ENCODE measurements at regions not wholly inside any gene's neighbourhood (a gene's known extent, or its start where the extent isn't known, plus 50 kb on each side); places are given as distances from the start of the nearest gene placed in this dataset.

- TF ChIP-seq Cebpa-rat (IDR thresholded peaks at IDR 0.05) = no peak
- no peaks in the 10 kb centered on the region for H3K9me3 ChIP-seq
- H3K9ac ChIP-seq = no peak overlapping the region
- no peak overlapping the region for H3K27ac ChIP-seq
- no peak overlapping the region for H3K4me2 ChIP-seq
- H3K27me3 ChIP-seq = no peaks in the 10 kb centered on the region
- no peaks in the 10 kb centered on the region for H3K4me1 ChIP-seq
- no peaks in the 10 kb centered on the region for H4K20me1 ChIP-seq
- H3K36me3 ChIP-seq = no peaks in the 10 kb centered on the region
- H3K4me3 ChIP-seq = no peak overlapping the region
Observed at GRCh38 chr1:90561911-90562310, 155.2 kb downstream of the BARHL2 start.

- no peaks in the 10 kb centered on the region for H3K4me1 ChIP-seq
- no peaks in the 10 kb centered on the region for H3K36me3 ChIP-seq
- H3K9me3 ChIP-seq = no peaks in the 10 kb centered on the region
- H3K4me3 ChIP-seq = no peak overlapping the region
- no peak for TF ChIP-seq Cebpa-rat (IDR thresholded peaks at IDR 0.05)
- no peak overlapping the region for H3K9ac ChIP-seq
- H3K4me2 ChIP-seq = no peak overlapping the region
- H3K27me3 ChIP-seq = no peaks in the 10 kb centered on the region
- no peak overlapping the region for H3K27ac ChIP-seq
- H4K20me1 ChIP-seq = no peaks in the 10 kb centered on the region
Observed at GRCh38 chr1:90561103-90561783, 155.9 kb downstream of the BARHL2 start.

DNA sequence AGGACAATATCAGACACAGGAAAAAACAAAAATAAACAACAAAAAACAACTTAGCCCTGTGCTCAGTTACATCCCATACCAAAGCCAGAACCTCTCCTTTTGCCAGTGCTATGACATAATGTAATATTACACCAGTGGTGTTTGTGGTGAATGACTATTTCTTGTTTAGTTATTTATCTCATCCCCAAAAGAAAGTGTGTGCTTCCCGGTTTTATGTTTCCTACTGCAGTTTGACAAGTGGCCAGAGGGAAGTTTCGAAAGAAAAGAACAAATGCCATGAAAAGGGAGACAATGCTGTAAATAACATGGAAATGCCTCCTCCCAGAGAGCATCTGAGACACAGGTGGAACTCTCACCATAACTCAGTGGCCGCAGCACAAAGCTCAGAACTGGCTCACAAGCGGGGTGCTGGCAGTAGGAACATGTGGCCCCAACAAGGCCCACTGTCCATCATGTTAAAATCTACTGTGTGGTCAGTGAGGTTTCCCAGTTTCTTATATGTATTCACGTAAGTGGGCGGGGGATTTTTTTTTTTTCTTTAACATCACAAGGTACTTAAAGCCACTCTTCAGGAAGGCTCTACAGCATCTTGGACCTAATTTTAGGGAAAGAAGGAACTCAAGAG lies 158.2 kb downstream of the BARHL2 start:
- H3K36me3 ChIP-seq = no peaks in the 10 kb centered on the region
- H3K4me3 ChIP-seq = no peak overlapping the region
- H3K9ac ChIP-seq = no peak overlapping the region
- no peaks in the 10 kb centered on the region for H3K4me1 ChIP-seq
- H3K27me3 ChIP-seq = no peaks in the 10 kb centered on the region
- no peak overlapping the region for H3K27ac ChIP-seq
- H4K20me1 ChIP-seq = no peaks in the 10 kb centered on the region
- no peak for TF ChIP-seq Cebpa-rat (IDR thresholded peaks at IDR 0.05)
- no peaks in the 10 kb centered on the region for H3K9me3 ChIP-seq
- no peak overlapping the region for H3K4me2 ChIP-seq

GRCh38 chr1:90558126-90558525 lies 159.0 kb downstream of the BARHL2 start:
- Histone ChIP-seq H3K4me3 (no peak overlapping the region), H3K27me3 (no peaks in the 10 kb centered on the region), H3K9ac (no peak overlapping the region), H4K20me1 (no peaks in the 10 kb centered on the region), H3K36me3 (no peaks in the 10 kb centered on the region), H3K4me1 (no peaks in the 10 kb centered on the region), H3K4me2 (no peak overlapping the region), H3K27ac (no peak overlapping the region), H3K9me3 (no peaks in the 10 kb centered on the region)
- no peak for TF ChIP-seq Cebpa-rat (IDR thresholded peaks at IDR 0.05)

DNA sequence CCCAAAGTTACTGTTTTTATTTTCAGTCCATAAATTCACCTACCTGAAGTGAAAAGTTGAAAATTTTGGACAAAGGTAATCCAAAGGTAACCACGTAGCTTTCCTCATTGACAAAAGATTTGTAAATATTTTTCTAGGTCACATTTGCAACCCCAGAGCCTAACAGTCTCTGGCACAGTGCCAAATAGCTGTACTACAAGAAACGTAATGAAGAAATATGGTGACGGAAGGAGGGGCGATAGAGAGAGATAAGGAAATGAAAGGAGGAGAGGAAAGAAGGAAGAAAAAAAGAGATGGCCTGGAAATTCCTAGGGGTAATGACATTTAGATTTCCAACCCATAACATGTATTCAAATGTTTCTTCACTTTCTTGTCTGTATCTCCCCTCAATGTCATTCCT lies 159.4 kb downstream of the BARHL2 start:
- no peak overlapping the region for H3K4me2 ChIP-seq
- H3K9me3 ChIP-seq = no peaks in the 10 kb centered on the region
- H3K9ac ChIP-seq = no peak overlapping the region
- no peak overlapping the region for H3K4me3 ChIP-seq
- H4K20me1 ChIP-seq = no peaks in the 10 kb centered on the region
- no peaks in the 10 kb centered on the region for H3K36me3 ChIP-seq
- H3K27ac ChIP-seq = no peak overlapping the region
- no peaks in the 10 kb centered on the region for H3K4me1 ChIP-seq
- H3K27me3 ChIP-seq = no peaks in the 10 kb centered on the region
- TF ChIP-seq Cebpa-rat (IDR thresholded peaks at IDR 0.05) = no peak

- H4K20me1 ChIP-seq = no peaks in the 10 kb centered on the region
- no peaks in the 10 kb centered on the region for H3K36me3 ChIP-seq
- H3K4me2 ChIP-seq = no peak overlapping the region
- TF ChIP-seq Cebpa-rat (IDR thresholded peaks at IDR 0.05) = no peak
- H3K27me3 ChIP-seq = no peaks in the 10 kb centered on the region
- no peak overlapping the region for H3K9ac ChIP-seq
- no peaks in the 10 kb centered on the region for H3K9me3 ChIP-seq
- no peak overlapping the region for H3K4me3 ChIP-seq
- no peak overlapping the region for H3K27ac ChIP-seq
- no peaks in the 10 kb centered on the region for H3K4me1 ChIP-seq
Observed at GRCh38 chr1:90550626-90551406, 166.3 kb downstream of the BARHL2 start.

- no peaks in the 10 kb centered on the region for H3K4me1 ChIP-seq
- TF ChIP-seq Cebpa-rat (IDR thresholded peaks at IDR 0.05) = no peak
- no peak overlapping the region for H3K4me3 ChIP-seq
- no peaks in the 10 kb centered on the region for H3K9me3 ChIP-seq
- H3K27ac ChIP-seq = no peak overlapping the region
- H3K27me3 ChIP-seq = no peaks in the 10 kb centered on the region
- H3K4me2 ChIP-seq = no peak overlapping the region
- no peak overlapping the region for H3K9ac ChIP-seq
- no peaks in the 10 kb centered on the region for H4K20me1 ChIP-seq
- H3K36me3 ChIP-seq = no peaks in the 10 kb centered on the region
Observed at GRCh38 chr1:90544356-90544755, 172.7 kb downstream of the BARHL2 start.

- Histone ChIP-seq H3K36me3 (no peaks in the 10 kb centered on the region), H3K27ac (no peak overlapping the region), H4K20me1 (no peaks in the 10 kb centered on the region), H3K4me3 (no peak overlapping the region), H3K9ac (no peak overlapping the region), H3K27me3 (no peaks in the 10 kb centered on the region), H3K4me2 (no peak overlapping the region), H3K4me1 (no peaks in the 10 kb centered on the region), H3K9me3 (no peaks in the 10 kb centered on the region)
- TF ChIP-seq Cebpa-rat (IDR thresholded peaks at IDR 0.05) = no peak
Observed at GRCh38 chr1:90537606-90538362, 179.3 kb downstream of the BARHL2 start.

GRCh38 chr1:90534663-90535295 lies 182.3 kb downstream of the BARHL2 start:
- Histone ChIP-seq H3K4me2 (no peak overlapping the region), H3K27ac (no peak overlapping the region), H3K27me3 (no peaks in the 10 kb centered on the region), H3K36me3 (no peaks in the 10 kb centered on the region), H3K9ac (no peak overlapping the region), H3K9me3 (no peaks in the 10 kb centered on the region), H3K4me1 (no peaks in the 10 kb centered on the region), H3K4me3 (no peak overlapping the region), H4K20me1 (no peaks in the 10 kb centered on the region)
- no peak for TF ChIP-seq Cebpa-rat (IDR thresholded peaks at IDR 0.05)
